Kidney tubule cell (primary cell): ENCODE measurements at regions not wholly inside any gene's neighbourhood (a gene's known extent, or its start where the extent isn't known, plus 50 kb on each side); places are given as distances from the start of the nearest gene placed in this dataset.
A peak's percentile ranks its signal among the peaks of the same experiment; 100 is the strongest.
"Not testable (repeated sequence)": the region's sequence is repeated elsewhere in the genome, so short reads cannot be mapped to it uniquely, and the experiment has no call there.

ENCODE experiments used
- DNase-seq: peaks from one replicate; pipeline ENCODE4 v3.0.0-alpha.2; 2018; ENCODE audit warnings: low spot score

DNA sequence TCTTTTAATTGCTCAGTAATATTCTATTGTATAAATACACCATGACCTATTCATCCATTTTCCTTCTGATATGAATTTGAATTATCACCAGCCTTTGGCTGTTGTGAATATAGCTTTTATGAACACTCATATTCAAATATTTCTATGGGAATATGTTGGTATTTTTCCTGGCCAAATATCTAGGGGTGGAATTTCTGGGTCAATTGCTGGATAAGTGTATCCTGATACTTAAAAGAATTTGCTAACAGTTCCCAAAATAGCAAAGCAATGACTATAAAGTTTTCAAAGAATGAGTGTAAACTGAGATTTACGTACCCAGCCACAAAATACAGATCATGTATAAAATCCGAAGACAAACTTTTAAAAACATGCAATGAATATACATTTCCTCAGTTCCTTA is 148.7 kb upstream of the CLEC14A start:
- no peak for DNase-seq

DNA sequence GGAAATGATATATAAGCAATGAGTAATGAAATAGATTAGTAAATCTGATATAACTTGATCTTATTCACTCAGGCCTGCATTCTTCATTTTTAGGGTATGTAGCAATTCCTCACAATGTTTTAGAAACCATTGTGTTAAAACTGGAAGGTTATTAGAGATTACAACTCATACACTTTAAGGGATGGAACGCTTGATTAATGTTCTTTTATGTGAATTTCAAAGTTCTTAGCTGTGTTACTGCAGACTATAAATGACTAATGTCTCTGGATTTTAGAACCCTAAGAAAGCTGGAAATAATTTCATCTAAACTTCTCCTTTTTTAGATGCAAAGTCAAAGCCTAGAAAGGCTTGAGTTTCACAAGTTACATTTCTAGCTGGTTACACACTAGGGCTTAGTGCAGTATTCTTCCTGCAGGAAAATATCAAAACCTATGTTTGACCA is 148.2 kb upstream of the CLEC14A start:
- DNase-seq: no peak

DNA sequence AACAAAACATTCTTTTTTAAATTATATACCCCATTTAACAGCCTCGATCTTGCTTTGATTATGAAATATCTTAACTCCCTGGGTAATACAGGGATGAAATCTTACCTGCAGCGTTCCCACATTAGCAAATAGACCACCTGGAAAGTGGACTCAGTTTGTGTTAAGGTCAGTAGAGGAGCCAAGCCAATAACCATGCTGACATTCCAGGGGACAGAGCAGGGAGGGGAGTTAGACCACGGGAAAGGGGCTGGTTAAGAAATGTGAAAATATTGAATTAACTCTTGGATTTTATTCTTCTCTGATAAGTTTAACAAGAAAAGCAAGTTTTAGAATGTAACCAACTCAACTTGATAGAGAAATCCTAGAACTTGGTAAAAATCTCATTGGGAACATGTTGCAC is 144.9 kb upstream of the CLEC14A start:
- DNase-seq: no peak

DNA sequence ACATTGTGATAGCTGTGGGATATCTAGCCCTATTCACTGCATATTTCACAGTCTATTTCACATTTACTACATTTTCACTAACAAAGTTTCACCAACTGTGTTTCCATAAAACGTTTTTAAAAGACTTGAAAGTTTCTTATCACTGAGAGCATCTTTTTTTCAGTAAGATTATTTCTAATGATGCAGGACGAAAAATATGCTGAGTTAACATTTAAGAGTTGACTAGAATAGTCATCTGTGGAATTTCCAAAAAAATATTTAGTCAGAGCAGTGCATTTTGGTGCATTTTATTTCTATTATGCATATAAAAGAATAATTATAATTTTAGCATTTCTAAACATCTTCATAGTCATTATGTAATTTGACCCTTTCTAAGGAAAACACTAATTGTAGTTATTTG is 143.8 kb upstream of the CLEC14A start:
- DNase-seq: no peak

DNA sequence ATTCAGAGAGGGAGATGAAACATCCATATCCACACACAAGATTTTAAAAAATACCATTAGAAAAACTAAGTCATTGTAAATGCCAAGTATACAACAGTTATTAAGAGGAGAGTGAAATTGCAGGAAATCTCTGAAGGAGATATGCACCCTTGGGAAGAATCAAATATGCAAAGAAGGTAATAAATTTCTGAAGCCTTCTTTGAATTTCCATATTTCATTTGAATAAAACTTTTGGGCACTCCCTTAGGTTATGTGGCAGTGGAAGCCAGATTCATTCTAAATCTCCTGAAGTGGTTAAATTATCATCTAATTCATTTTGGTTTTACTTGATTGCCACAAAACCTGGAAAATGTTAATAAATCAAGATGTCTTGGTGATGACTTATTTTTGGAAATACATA is 138.9 kb upstream of the CLEC14A start:
- DNase-seq: no peak

DNA sequence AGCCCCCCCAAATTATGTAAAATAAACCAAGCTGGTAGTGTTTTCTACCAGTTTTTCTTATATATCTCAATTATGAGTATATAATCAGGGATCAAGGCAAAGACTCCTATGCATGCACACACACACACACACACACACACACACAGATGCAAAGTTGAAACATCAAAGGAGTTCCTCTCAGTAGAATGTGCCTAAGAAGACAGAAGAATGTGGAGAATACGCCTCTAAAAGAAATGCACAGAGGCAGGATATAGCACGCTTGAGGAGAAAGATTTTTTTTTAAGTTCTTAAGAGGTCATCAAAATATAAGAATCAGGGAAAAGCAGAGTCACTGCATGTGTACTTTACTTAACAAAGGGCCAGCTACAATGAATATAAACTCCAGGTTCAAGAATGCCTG is 138.2 kb upstream of the CLEC14A start:
- no peak for DNase-seq

DNA sequence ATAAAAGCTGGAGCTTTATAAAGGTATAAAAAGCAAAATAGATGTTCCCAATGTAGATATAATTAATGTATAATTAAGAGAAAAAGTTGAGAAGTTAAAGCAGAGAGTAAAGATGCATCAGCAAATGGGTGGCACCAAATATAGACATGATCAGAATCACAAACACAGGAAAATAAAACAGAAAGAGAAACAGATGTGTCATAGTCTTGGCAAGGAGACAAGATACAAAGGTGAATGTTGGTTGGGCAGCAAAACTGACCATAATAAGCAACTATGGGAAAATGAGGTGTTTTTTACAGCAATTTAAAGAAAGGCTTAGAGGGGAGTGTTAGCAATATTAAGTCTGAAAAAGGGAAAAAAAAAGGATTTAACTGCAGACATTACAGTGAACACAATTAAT is 135.4 kb upstream of the CLEC14A start:
- no peak for DNase-seq

DNA sequence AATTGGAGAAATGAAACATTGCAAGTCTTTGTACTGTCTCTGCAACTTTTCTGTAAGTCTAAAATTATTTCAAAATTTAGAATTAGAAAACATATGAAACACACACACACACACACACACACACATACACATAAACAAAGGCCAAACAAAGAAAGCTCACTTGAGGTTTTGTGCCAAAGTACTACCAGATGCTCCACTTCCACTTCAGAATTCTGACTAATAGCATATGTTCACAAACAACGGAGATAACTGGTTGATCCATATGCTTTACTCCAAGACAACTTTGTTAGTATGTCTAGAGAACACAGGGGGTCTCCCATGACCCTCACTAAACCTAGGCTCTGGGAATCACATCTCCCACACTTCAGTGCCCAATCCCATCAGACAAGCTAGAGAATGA is 133.8 kb upstream of the CLEC14A start:
- DNase-seq: no peak

DNA sequence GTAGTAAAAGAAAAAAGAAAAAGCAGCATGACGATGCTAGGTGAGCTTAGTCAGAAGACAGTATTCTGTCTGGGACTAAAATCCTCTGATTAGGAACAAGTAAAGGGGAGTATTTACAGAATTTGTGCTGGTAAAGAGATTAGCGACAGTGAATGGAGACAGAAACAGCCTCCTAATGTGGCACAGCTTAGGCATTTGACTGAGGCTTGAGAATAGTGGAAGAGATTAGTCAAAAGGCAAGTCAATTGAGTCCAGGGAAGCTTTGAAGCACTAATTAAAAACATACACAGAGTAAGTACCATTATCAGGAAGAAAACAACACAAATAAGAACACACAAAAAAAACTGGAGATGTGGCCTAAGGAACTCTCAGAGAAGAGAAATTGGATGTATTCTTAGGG is 131.9 kb upstream of the CLEC14A start:
- DNase-seq: no peak

DNA sequence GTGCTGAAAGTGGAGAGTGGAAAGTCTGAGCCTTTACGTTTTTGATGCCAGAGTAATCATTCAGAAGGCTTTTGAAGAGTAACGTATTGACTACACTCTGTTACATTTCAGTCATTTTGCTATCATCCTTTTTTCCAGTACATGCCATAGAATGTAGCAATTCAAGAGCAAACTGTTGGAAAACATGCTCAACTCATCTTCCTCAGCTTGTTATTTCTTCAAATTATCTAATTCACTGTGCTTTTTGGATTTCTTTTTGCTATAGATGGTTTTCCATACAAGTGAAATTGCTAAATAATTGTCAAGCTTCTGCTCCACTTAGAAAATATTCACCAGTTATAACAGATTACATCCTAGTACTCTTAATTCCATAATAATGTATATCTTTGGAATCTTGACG is 129.9 kb upstream of the CLEC14A start:
- no peak for DNase-seq

DNA sequence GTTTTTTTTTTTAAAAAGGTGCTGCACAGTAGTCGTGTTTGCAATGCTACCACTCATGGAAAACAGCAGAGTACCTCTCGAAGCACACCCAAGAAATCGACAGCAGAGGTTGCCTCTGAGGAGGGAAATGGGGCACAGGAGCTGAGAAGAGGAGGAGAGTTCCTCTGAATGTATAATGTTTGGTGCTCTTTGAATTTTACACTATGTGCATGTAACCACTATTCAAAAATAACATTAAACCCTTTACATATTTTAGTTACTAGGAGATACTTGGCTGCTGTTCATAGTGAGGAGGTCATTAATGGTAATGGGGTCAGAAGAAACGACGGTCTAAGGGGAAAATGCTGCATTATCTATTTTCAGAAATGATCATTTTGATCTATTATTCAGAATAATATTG is 129.4 kb upstream of the CLEC14A start:
- no peak for DNase-seq

DNA sequence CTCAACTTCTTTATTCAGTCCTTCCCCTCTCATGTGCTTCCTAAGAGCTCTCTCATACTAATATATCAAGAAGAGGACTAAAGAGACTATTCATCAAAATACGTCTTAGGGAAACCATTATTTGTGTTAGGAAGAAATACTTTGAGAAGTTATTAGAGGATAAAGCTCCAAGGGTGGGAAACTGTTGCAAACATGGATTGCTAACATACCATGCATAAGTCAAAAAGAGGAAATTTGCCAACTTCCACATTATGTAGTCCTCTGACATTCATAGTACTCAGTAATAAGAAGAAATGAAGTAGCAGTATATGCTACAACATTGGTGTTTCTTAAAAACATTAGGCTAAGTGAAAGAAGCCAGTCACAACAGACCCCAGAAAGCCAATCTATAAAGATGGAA is 128.8 kb upstream of the CLEC14A start:
- DNase-seq: no peak

DNA sequence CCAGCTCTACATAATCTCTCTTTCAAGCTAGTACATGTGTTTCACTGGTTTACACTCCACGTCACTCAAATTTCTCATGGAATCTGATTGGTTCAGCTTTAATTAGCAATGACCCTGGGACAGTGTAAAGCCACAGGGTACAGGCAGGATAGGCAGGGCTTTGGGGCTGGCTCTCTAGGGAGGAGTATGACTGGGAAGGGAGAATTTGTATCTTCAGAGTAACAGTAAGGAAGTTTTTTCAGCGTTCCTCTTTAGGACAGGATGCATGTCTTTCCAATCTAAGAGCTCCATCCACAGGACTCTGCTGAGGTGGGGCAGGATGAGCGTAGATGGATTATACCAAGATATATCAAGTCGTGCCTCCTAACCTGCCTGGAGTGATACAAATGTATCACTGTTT is 112.0 kb upstream of the CLEC14A start:
- no peak for DNase-seq

DNA sequence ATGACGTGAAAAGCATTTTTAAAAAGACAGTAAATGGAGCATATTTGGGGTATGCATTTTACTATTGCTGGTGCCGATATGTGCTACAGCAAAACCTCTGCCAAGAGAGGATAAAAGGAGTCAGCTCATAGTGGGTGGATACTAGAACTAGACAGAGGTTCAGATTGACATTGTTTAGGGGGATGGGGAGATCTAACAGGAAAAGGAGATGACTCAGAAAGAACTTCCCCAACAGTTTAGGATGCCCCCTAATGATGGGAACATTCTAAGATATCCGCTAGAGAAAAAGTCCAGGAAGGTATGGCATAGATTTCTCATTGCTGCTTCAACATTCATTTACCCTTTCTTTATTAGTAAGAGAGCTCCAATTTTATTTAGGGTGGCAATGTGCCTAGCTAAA is 110.5 kb upstream of the CLEC14A start:
- DNase-seq: no peak

DNA sequence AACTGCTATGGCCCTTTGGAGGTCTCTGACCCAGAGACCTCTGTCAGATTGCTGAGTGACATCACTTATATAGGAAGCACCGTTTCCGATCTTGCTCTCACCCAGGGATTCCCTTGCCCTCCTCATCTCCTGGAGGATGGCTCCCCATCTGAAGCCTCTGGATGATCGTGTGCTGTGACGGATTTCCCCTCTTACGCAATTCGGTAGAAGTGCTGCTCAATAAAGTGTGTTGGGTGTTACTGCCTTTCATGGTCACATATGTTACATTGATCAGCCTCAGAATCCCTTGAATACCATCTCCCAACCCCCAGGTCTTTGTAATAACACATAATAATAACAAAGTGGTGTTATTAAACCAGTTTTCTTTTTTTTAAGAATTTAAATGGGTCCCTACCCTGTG is 107.3 kb upstream of the CLEC14A start:
- no peak for DNase-seq

DNA sequence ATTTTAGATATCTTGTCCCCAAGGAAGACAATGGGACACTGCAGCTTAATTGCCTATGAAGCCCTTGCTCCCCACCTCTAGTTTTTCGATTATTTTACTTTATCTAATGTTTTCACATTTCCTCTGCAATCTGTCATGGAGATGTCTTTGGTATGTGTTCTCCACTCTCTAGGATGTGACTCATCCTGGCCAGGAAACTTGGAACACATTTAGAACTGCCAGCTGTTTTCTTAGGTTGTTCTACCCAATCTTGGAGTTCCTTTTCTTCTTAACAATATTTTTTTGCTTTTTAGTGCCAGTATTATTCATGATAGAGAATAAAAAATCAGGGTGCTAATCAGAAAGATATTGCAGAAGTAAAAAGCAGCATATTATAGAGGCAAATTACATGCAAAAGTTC is 101.7 kb upstream of the CLEC14A start:
- no peak for DNase-seq

DNA sequence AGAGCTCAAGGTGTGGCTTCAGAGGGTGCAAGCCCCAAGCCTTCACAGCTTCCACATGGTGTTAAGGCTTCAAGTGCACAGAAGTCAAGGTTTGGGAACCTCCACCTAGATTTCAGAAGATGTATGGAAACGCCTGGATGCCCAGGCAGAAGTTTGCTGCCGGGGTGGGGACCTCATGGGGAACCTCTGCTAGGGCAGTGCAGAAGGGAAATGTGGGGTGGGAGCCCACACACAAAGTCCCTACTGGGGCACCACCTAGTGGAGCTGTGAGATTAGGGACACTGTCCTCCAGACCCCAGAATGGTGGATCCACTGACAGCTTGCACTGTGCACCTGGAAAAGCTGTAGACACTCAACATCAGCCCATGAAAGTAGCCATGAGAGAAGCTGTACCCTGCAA is 99.6 kb upstream of the CLEC14A start:
- not testable (repeated sequence) for DNase-seq

DNA sequence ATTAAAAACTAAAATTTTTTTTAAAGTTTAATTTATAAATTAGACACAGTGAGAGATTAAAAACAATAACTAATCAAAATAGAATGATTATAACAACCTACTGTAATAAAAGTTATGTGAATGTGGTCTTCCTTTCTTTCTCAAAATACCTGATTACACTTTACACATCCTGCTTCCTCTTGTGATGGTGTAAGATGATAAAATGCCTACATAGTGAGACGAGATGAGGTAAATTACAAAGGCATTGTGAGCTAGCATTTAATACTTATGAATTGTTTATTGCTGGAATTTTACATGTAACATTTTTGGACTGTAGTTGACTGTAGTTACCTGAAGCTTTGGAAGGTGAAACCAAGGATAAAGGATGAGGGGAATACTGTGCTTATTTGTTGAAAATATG is 94.2 kb upstream of the CLEC14A start:
- DNase-seq: no peak

DNA sequence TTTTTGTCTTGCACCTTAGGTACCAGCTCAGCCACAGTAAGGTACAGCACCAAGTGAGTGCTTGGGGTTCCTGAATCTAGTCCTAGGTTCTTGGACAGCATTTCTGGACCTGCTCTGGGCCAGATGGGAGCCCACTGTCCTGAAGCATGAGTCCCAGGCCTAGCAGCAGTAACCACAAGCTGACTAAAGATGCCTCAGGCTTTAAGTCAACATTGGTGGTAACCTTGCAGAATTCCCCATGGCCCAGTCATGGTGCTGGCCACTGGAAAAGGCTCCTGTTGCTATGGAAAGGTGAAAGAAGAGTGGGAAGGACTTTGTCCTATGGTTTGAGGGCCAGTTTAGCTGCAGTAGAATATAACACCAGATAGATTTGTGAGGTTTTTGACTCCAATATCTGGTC is 86.9 kb upstream of the CLEC14A start:
- DNase-seq: peak; percentile 7

DNA sequence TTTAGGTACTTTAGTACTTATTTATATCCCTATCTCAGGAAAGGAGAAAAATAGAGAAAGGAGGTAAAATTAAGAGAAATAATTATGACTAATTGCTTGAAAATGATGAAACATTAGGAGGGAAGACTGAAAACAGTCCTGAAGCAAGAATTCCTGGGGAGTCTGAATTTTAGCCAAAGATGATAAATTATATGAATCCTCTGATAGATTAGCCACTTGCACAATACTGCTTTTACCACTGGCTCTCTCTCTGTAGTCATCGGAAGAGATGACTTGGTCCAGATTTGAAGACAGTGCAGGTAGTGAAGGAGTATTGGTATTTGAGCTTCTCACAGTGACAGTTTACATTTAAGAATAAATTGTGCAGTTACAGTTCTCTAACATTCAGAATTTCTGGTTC is 83.8 kb upstream of the CLEC14A start:
- DNase-seq: no peak

DNA sequence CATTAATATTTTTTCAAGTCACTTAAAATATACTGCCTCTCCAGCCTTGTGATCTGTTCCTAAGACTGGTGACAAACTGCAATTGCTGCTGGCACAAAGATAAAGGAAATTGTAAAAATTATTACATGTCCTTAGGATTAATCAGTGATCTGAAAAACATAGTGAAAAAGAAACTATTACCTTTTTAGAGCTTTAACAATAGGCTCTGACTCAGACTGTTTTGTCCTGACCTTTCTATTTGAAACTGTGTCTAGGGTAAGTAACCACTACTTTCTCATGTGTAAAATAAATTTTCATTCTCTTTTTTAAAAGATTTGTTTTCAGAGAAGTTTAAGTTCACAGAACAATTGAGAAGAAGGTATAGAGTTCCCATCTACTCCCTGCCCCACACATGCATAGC is 80.4 kb upstream of the CLEC14A start:
- DNase-seq: no peak

DNA sequence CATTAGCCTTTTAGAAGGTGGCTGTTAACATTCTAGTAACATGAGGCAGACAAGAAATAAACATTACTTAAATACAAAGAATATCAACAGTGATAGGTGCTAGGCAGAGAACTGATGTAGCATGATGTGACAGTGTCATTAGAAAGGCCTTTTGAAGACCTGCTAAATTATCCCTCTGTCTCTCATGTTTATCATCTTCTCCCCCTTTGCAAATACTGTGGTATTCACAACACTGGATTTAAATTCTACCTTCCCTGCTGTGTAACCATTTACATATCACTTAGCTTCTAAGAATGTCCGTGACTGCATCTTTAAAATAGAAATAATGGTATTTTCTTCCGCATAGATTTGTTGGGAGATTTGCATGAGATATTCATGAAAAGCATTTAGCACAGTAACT is 74.4 kb upstream of the CLEC14A start:
- DNase-seq: no peak

DNA sequence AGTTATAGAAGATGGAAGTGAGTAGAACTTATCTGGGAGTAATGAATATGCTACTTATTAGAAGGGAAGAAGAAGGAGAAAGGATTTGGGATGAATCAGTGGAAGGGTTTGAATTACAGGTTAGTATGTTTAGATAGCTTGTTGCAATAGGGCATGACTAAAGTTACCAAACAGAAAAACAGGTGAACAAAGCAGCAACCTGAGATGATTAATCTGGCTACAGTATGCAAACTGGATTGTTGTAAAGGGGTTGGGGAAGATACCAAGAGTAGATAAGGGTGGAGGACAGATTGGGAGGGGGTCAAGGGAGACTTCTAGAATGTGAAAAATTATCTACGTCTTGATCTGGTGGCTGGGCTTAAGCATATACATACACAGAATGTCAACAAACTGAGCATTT is 73.4 kb upstream of the CLEC14A start:
- no peak for DNase-seq

DNA sequence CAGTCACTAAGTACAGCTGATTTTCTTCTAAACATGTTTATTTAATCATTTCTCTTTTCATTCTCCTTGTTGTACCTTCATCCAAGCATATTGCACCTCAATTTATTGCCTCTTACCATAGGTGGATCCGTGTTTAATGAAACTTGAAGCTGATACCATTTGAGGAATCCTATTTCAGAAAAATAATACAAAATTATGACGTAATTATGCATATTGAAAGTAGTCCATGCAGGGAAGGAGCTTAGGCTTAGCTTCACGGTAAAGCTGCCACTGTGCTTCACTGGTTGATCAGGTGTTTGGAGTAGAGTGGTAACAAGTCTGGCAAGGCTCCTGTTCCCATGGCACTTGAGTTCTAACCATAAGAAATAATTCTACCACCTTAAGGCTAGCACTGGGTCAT is 61.0 kb upstream of the CLEC14A start:
- DNase-seq: no peak

DNA sequence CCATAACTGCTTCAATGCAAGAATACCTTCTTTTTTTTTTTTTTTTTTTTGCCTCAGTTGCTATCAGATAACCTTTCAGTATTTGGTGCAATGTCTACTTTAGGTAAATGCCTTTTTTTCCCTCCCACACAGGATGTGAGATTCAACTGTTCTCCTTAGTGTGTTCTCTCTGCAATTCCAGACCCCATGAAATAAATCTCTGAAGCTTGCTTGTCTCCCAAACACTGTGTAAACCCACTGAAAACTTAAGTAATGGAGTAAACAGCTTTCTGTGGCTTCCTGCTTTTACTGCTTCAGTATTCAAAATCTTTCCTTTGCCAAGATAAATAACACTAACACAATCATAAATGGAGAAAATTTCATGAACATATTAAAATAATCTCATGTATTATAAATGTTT is 55.8 kb upstream of the CLEC14A start:
- DNase-seq: no peak
